ENCODE measurements at regions not wholly inside any gene's neighbourhood (a gene's known extent, or its start where the extent isn't known, plus 50 kb on each side); places are given as distances from the start of the nearest gene placed in this dataset.

- no peak for TF ChIP-seq ASH2L (IDR thresholded peaks at IDR 0.05; ENCODE audit: low read length)
- TF ChIP-seq USF2 (IDR thresholded peaks at IDR 0.05; ENCODE audit: low read length), result no peak
- TF ChIP-seq CTCF (IDR thresholded peaks at IDR 0.05; ENCODE audit: control extremely low read depth in 1 of 3, insufficient read depth in 1 of 3, low read depth in 1 of 3, low read length in 3 of 3), result no peak
- no peak for TF ChIP-seq CHD2 (IDR thresholded peaks at IDR 0.05; ENCODE audit: low read length)
- no peak for TF ChIP-seq POLR2A (IDR thresholded peaks at IDR 0.05; ENCODE audit: control extremely low read depth in 1 of 2, low read depth in 2 of 2, low read length in 2 of 2)
- TF ChIP-seq GABPA (IDR thresholded peaks at IDR 0.05; ENCODE audit: borderline replicate concordance, insufficient read depth, low read length), result no peak
- TF ChIP-seq JUN (IDR thresholded peaks at IDR 0.05; ENCODE audit: low read depth, low read length), result no peak
- TF ChIP-seq EP300 (IDR thresholded peaks at IDR 0.05; ENCODE audit: borderline replicate concordance in 1 of 2, low read depth in 2 of 2, low read length in 2 of 2), result no peak
- no peak for TF ChIP-seq EZH2 (IDR thresholded peaks at IDR 0.05; ENCODE audit: low read depth, low read length, severe bottlenecking)
- no peak for TF ChIP-seq JUND (IDR thresholded peaks at IDR 0.05; ENCODE audit: low read length)
- no peak for TF ChIP-seq BCL11A (IDR thresholded peaks at IDR 0.05; ENCODE audit: low read depth in 2 of 2, low read length in 2 of 2)
- no peak for TF ChIP-seq ATF2 (IDR thresholded peaks at IDR 0.05; ENCODE audit: low read length)
Measured at GRCh38 chr18:46220116-46220515, 115.9 kb downstream of the HAUS1 start.

Data from H1 (cell line).